Esophagus muscularis mucosa (tissue), 4 donors: ENCODE measurements at regions not wholly inside any gene's neighbourhood (a gene's known extent, or its start where the extent isn't known, plus 50 kb on each side); places are given as distances from the start of the nearest gene placed in this dataset.

Experiments
- DNase-seq: peaks from one replicate; pipeline ENCODE4 v3.0.0-alpha.2; 2017; ENCODE audit errors: extremely low spot score
- H3K27ac ChIP-seq, 4 donors: fragments of 200-600 bp; sonication (generic); replicated peaks in 1 of 4; 1 replicate in 3 of 4; 2 replicates in 1 of 4; pipeline ENCODE4 v1.5.1; 2016 to 2019; ENCODE audit warnings: mild to moderate bottlenecking in 1 of 4
- H3K27me3 ChIP-seq, 4 donors: fragments of 200-600 bp; sonication (generic); one replicate each; pipeline versions ENCODE4 v1.5.1 to v1.6.0; 2016 to 2019
- H3K36me3 ChIP-seq, 4 donors: fragments of 200-600 bp; sonication (generic); one replicate each; pipeline ENCODE4 v1.5.1; 2016 to 2019
- H3K4me1 ChIP-seq, 4 donors: fragments of 200-600 bp; sonication (generic); one replicate each; pipeline ENCODE4 v1.5.1; 2016 to 2019
- H3K4me3 ChIP-seq, 4 donors: fragments of 200-600 bp; sonication (generic); 1 replicate in 2 of 4; 2 replicates in 2 of 4; pipeline ENCODE4 v1.5.1; 2016 to 2019; ENCODE audit warnings: mild to moderate bottlenecking in 4 of 4, moderate library complexity in 1 of 4
- H3K9me3 ChIP-seq, 4 donors: fragments of 200-600 bp; sonication (generic); 1 replicate in 3 of 4; 2 replicates in 1 of 4; pipeline ENCODE4 v1.5.1; 2016 to 2019
- CTCF ChIP-seq, 3 experiments: fragments of 200-600 bp in 2 of 3; fragments of 450-650 bp in 1 of 3; sonication (generic) in 2 of 3; IDR thresholded peaks; one replicate each; pipeline ENCODE4 v1.5.1; 2017 to 2019; ENCODE audit warnings: antibody characterized with exemption in 3 of 3, mild to moderate bottlenecking in 2 of 3, moderate library complexity in 1 of 3
- EP300 ChIP-seq: sonication (generic); formaldehyde crosslinking; IDR thresholded peaks from one replicate; pipeline ENCODE4 v1.6.1; 2017; ENCODE audit warnings: antibody characterized with exemption
- POLR2A ChIP-seq: fragments of 450-650 bp; IDR thresholded peaks from one replicate; pipeline ENCODE4 v1.6.1; 2017; ENCODE audit warnings: antibody characterized with exemption, moderate library complexity, mild to moderate bottlenecking, low read depth
- POLR2AphosphoS5 ChIP-seq, 2 donors: sonication (generic); formaldehyde crosslinking; IDR thresholded peaks; one replicate each; pipeline ENCODE4 v1.6.1; 2017; ENCODE audit warnings: antibody characterized with exemption in 2 of 2
- WGBS: methylation state at CpG from one replicate; pipeline ENCODE4 v1.1.5; 2018; 5-methylcytosine and 5-hydroxymethylcytosine counted together
- intact Hi-C: fragments of 100-400 bp; cut with DNase I; formaldehyde crosslinking; loops from one replicate; pipeline ENCODE4 v1.15.1; 2023

- WGBS: 96% methylated on average over 4 of the region's 4 CpGs
- no peaks in the 10 kb centered on the region for H3K36me3 ChIP-seq
- H3K4me3 ChIP-seq: no peak overlapping the region
- H3K4me1 ChIP-seq: peaks cover 18 to 33% (median 28%) of the 10 kb centered on the region in 4 donors
- H3K27ac ChIP-seq: no peak overlapping the region
- intact Hi-C loops: no loop called here
- H3K27me3 ChIP-seq: no peaks in the 10 kb centered on the region
- TF ChIP-seq POLR2A (no peak), POLR2AphosphoS5 (IDR thresholded peaks at IDR 0.05) (no peak), EP300 (no peak), CTCF (IDR thresholded peaks at IDR 0.05) (no peak)
- DNase-seq: peak; percentile 45
- no peaks in the 10 kb centered on the region for H3K9me3 ChIP-seq
These were observed 167.1 kb upstream of the SLC24A3 start for GRCh38 chr20:19045371-19045770.

GRCh38 chr20:19047040-19047950 lies 165.1 kb upstream of the SLC24A3 start:
- no peaks in the 10 kb centered on the region for H3K9me3 ChIP-seq
- no peak overlapping the region for H3K27ac ChIP-seq

DNA sequence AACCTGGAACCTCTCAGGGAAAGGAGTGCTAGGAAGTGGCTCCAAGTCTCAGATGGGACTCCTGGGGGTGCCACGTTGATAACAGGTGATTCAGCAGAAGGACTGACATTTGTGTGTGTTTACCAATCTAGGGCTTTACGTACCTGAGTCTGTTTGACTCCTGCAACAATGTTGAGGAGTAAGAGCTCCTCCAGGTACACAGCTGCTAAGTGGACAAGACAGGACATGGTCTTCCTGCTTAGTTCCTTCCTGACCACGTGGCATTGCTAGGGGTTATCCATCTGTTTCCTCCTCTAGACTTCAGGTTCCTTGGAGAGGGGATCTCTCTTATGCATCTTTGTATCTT lies 164.5 kb upstream of the SLC24A3 start:
- peaks cover 18 to 33% (median 28%) of the 10 kb centered on the region in 4 donors for H3K4me1 ChIP-seq
- H3K27me3 ChIP-seq: no peaks in the 10 kb centered on the region
- 68% methylated on average over 3 of the region's 3 CpGs for WGBS
- no peak overlapping the region for H3K27ac ChIP-seq
- TF ChIP-seq POLR2A (no peak), EP300 (no peak), POLR2AphosphoS5 (IDR thresholded peaks at IDR 0.05) (no peak), CTCF (IDR thresholded peaks at IDR 0.05) (no peak)
- H3K9me3 ChIP-seq: no peaks in the 10 kb centered on the region
- DNase-seq: peak; percentile 89
- intact Hi-C loops: no loop called here
- no peaks in the 10 kb centered on the region for H3K36me3 ChIP-seq
- H3K4me3 ChIP-seq: no peak overlapping the region

More at GRCh38 chr20:19047040-19047950, 165.1 kb upstream of the SLC24A3 start:
- Histone ChIP-seq H3K4me3 (no peak overlapping the region), H3K27me3 (no peaks in the 10 kb centered on the region), H3K4me1 (peaks cover 18 to 33% (median 28%) of the 10 kb centered on the region in 4 donors), H3K36me3 (no peaks in the 10 kb centered on the region)
- intact Hi-C loops: no loop called here
- TF ChIP-seq POLR2AphosphoS5 (IDR thresholded peaks at IDR 0.05) (no peak), EP300 (no peak), CTCF (IDR thresholded peaks at IDR 0.05) (no peak)
- DNase-seq: peak; percentile 89
- WGBS: 56% methylated on average over 7 of the region's 9 CpGs

DNA sequence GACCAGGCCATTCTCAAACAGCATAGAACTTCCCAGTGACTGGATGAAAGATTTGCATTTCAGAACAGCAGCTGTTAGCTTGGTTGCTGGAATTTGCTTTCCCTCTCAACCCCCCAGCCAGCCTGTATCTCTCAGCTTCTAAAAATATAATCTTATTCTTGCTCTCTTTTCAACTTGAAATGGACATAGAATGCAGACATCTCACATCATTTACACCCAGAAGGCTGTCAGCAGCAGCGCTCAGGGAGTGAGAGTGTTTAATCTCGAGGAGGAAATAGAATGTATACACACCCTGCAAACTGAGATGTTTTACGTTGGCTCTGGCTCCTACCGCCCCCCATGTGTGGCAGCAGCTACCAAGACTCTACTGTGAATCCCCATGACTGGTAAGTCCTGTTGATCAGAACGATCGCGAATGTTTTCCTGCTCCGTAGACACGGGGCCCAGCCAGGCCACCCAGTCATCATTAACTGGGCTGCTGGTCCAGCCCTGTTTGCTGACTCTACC lies 163.4 kb upstream of the SLC24A3 start:
- Histone ChIP-seq H3K4me3 (no peak overlapping the region), H3K4me1 (peaks cover 18 to 33% (median 28%) of the 10 kb centered on the region in 4 donors), H3K9me3 (no peaks in the 10 kb centered on the region), H3K27ac (peak overlapping the region; percentile 26 to 58 (median 38)), H3K27me3 (no peaks in the 10 kb centered on the region), H3K36me3 (no peaks in the 10 kb centered on the region)
- TF ChIP-seq POLR2AphosphoS5 (IDR thresholded peaks at IDR 0.05) (no peak), EP300 (no peak), POLR2A (no peak), CTCF (IDR thresholded peaks at IDR 0.05) (no peak)
- WGBS: 35% methylated on average over 7 of the region's 9 CpGs
- peak; percentile 86 for DNase-seq
- intact Hi-C loops: no loop called here
